Inflammatory macrophage (primary cell): ENCODE measurements at regions not wholly inside any gene's neighbourhood (a gene's known extent, or its start where the extent isn't known, plus 50 kb on each side); places are given as distances from the start of the nearest gene placed in this dataset.
"Not testable (repeated sequence)": the region's sequence is repeated elsewhere in the genome, so short reads cannot be mapped to it uniquely, and the experiment has no call there.

Experiments used
- DNase-seq, 2 donors: peaks; one replicate each; pipeline ENCODE4 v3.0.0-alpha.2; 2020 to 2022

- DNase-seq: no peak
Observed at GRCh38 chr4:187608001-187608421, 387.6 kb upstream of the ZFP42 start.

- no peak for DNase-seq
Observed at GRCh38 chr4:187612301-187612700, 383.3 kb upstream of the ZFP42 start.

- DNase-seq: no peak
Observed at GRCh38 chr4:187613089-187613839, 382.3 kb upstream of the ZFP42 start.

GRCh38 chr4:187615972-187616371, 379.6 kb upstream of the ZFP42 start:
- no peak for DNase-seq

- DNase-seq: no peak
Observed at GRCh38 chr4:187617113-187617512, 378.5 kb upstream of the ZFP42 start.

- no peak for DNase-seq
Observed at GRCh38 chr4:187618701-187619281, 376.8 kb upstream of the ZFP42 start.

- no peak for DNase-seq
Observed at GRCh38 chr4:187619319-187619718, 376.3 kb upstream of the ZFP42 start.

GRCh38 chr4:187632260-187632995, 363.1 kb upstream of the ZFP42 start:
- no peak for DNase-seq

GRCh38 chr4:187633245-187633644, 362.3 kb upstream of the ZFP42 start:
- DNase-seq: no peak

GRCh38 chr4:187656959-187657358, 338.6 kb upstream of the ZFP42 start:
- no peak for DNase-seq

GRCh38 chr4:187663076-187663475, 332.5 kb upstream of the ZFP42 start:
- no peak for DNase-seq

- DNase-seq: no peak
Observed at GRCh38 chr4:187664011-187664410, 331.6 kb upstream of the ZFP42 start.

GRCh38 chr4:187665086-187665485, 330.5 kb upstream of the ZFP42 start:
- DNase-seq: no peak

GRCh38 chr4:187666034-187666433, 329.5 kb upstream of the ZFP42 start:
- DNase-seq: no peak

GRCh38 chr4:187666697-187667494, 328.7 kb upstream of the ZFP42 start:
- no peak for DNase-seq

- no peak for DNase-seq
Observed at GRCh38 chr4:187668526-187669082, 327.0 kb upstream of the ZFP42 start.

GRCh38 chr4:187671521-187671920, 324.1 kb upstream of the ZFP42 start:
- not testable (repeated sequence) for DNase-seq

GRCh38 chr4:187671958-187672357, 323.6 kb upstream of the ZFP42 start:
- DNase-seq: not testable (repeated sequence)

GRCh38 chr4:187672526-187672925, 323.0 kb upstream of the ZFP42 start:
- DNase-seq: not testable (repeated sequence)

- DNase-seq: no peak
Observed at GRCh38 chr4:187679450-187679849, 316.1 kb upstream of the ZFP42 start.

GRCh38 chr4:187685247-187685646, 310.3 kb upstream of the ZFP42 start:
- no peak for DNase-seq

- DNase-seq: no peak
Observed at GRCh38 chr4:187687697-187688096, 307.9 kb upstream of the ZFP42 start.

GRCh38 chr4:187692626-187693025, 302.9 kb upstream of the ZFP42 start:
- DNase-seq: no peak
